A673 (cell line): ENCODE measurements at regions not wholly inside any gene's neighbourhood (a gene's known extent, or its start where the extent isn't known, plus 50 kb on each side); places are given as distances from the start of the nearest gene placed in this dataset.

Experiments
- BruUV-seq: library from RNA; stranded (reverse); fragments of 400-500 nt; replicated peaks from 2 replicates; lab custom pipeline; 2021; lab: Mats Ljungman, UMichigan
- CTCF ChIA-PET: fragments of 300-600 bp; sonication (Branson Sonifier 250); formaldehyde crosslinking; loops from one replicate; lab custom pipeline; 2022; ENCODE audit warnings: antibody characterized with exemption; lab: Charles Lee
- POLR2A ChIA-PET: fragments of 300-600 bp; sonication (Branson Sonifier 250); formaldehyde crosslinking; loops from one replicate; lab custom pipeline; 2022; ENCODE audit warnings: antibody characterized with exemption; ENCODE audit not compliant: low non-redundant PET; lab: Charles Lee
- DNase-seq: peaks from one replicate; pipeline ENCODE4 v3.0.0-alpha.2; 2015; ENCODE audit warnings: low spot score
- H3K27ac ChIP-seq: fragments of 200-600 bp; sonication (generic); 2 replicates; pipeline ENCODE4 v1.5.1; 2016; ENCODE audit warnings: mixed run types, low read depth, mild to moderate bottlenecking, mixed read lengths, antibody characterized with exemption, low read length; ENCODE audit not compliant: poor library complexity, severe bottlenecking
- H3K27me3 ChIP-seq: fragments of 200-600 bp; sonication (generic); replicated peaks from 2 replicates; pipeline ENCODE4 v1.6.1; 2017; ENCODE audit warnings: mixed run types, low read depth, mild to moderate bottlenecking, mixed read lengths, antibody characterized with exemption, low read length; ENCODE audit not compliant: insufficient read depth, poor library complexity
- H3K36me3 ChIP-seq: fragments of 200-600 bp; sonication (generic); 2 replicates; pipeline ENCODE4 v1.6.1; 2016; ENCODE audit warnings: mixed run types, mild to moderate bottlenecking, mixed read lengths, antibody characterized with exemption, low read length; ENCODE audit not compliant: insufficient read depth, poor library complexity, severe bottlenecking
- H3K4me1 ChIP-seq: fragments of 200-600 bp; sonication (generic); 2 replicates; pipeline ENCODE4 v1.6.1; 2017; ENCODE audit warnings: mixed run types, mild to moderate bottlenecking, mixed read lengths, antibody characterized with exemption, low read length; ENCODE audit not compliant: insufficient read depth, poor library complexity, severe bottlenecking
- H3K4me3 ChIP-seq: fragments of 200-600 bp; sonication (generic); 2 replicates; pipeline ENCODE4 v1.5.1; 2016; ENCODE audit warnings: low read depth, mixed run types, mild to moderate bottlenecking, mixed read lengths, low read length; ENCODE audit not compliant: poor library complexity, severe bottlenecking
- H3K9me3 ChIP-seq: fragments of 200-600 bp; sonication (generic); 2 replicates; pipeline ENCODE4 v1.6.1; 2016; ENCODE audit warnings: mixed run types, low read depth, mild to moderate bottlenecking, mixed read lengths, antibody characterized with exemption, low read length; ENCODE audit not compliant: poor library complexity, severe bottlenecking
- EZH2 ChIP-seq: fragments of 200-600 bp; sonication (generic); IDR thresholded peaks from 2 replicates; pipeline ENCODE4 v1.6.1; 2017; ENCODE audit warnings: borderline replicate concordance, low read depth, mild to moderate bottlenecking, mixed read lengths, antibody characterized with exemption, low read length; ENCODE audit not compliant: poor library complexity, severe bottlenecking
- intact Hi-C: fragments of 100-400 bp; cut with micrococcal nuclease; formaldehyde crosslinking; loops from one replicate; pipeline ENCODE4 v1.10.0; 2022; ENCODE audit not compliant: unreplicated experiment
- TF ChIP-seq, protein P1 (sequence below): fragments of 300-800, 200-600 bp; sonication (generic); conservative IDR thresholded peaks from 2 replicates; pipeline ENCODE4 v1.5.1; 2017; ENCODE audit warnings: low read depth, mild to moderate bottlenecking, antibody characterized with exemption, low read length, moderate library complexity, mixed read lengths

DNA sequence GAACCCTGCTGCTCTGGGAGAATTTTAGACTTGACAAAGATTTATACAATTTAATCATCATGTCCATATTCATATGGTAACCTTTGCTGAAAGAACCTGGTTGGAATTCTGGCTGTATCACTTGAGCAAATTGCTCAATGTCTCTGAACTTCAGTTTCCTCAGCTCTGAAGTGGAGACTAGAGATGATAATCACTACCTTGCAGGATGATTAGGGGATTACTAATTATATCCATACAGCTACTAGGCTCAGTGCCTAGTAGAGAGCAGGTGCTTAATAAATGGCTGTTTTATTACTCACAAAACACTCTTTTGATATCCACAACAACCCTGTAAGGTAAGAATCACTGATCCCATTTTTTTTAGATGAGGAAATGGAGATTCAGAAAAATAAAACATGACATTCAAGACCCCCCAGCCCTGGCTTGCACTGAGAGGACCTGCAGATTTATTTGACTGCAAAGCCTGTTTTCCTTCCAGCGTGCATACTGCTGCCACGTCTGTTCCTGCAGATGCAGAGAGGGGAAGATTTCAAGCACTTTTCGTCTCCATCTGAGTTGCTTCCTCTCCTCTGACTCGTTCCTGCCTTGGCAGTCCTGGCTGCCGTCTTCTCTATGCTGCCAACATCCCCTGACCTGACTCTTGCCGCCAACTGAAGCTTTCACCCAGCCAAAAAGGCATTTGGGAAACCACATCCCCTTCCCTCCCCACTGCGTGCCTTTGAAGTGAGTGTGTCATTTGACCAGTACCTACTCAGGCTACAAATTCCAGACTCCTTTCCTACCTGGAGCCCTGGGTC, 203.0 kb downstream of the PLPP3 start:
- no peaks in the 10 kb centered on the region for H3K36me3 ChIP-seq
- no peak overlapping the region for H3K4me3 ChIP-seq
- no peak for DNase-seq
- ChIA-PET POLR2A (no interaction called here), CTCF (no interaction called here)
- no peak overlapping the region for H3K27ac ChIP-seq
- no peaks in the 10 kb centered on the region for H3K4me1 ChIP-seq
- intact Hi-C loops = no loop called here
- no TSS peak for BruUV-seq
- TF ChIP-seq, protein P1, sequence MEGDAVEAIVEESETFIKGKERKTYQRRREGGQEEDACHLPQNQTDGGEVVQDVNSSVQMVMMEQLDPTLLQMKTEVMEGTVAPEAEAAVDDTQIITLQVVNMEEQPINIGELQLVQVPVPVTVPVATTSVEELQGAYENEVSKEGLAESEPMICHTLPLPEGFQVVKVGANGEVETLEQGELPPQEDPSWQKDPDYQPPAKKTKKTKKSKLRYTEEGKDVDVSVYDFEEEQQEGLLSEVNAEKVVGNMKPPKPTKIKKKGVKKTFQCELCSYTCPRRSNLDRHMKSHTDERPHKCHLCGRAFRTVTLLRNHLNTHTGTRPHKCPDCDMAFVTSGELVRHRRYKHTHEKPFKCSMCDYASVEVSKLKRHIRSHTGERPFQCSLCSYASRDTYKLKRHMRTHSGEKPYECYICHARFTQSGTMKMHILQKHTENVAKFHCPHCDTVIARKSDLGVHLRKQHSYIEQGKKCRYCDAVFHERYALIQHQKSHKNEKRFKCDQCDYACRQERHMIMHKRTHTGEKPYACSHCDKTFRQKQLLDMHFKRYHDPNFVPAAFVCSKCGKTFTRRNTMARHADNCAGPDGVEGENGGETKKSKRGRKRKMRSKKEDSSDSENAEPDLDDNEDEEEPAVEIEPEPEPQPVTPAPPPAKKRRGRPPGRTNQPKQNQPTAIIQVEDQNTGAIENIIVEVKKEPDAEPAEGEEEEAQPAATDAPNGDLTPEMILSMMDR = no peak
- no peak for TF ChIP-seq EZH2
- no peaks in the 10 kb centered on the region for H3K9me3 ChIP-seq
- H3K27me3 ChIP-seq = peaks cover 13% of the 10 kb centered on the region

DNA sequence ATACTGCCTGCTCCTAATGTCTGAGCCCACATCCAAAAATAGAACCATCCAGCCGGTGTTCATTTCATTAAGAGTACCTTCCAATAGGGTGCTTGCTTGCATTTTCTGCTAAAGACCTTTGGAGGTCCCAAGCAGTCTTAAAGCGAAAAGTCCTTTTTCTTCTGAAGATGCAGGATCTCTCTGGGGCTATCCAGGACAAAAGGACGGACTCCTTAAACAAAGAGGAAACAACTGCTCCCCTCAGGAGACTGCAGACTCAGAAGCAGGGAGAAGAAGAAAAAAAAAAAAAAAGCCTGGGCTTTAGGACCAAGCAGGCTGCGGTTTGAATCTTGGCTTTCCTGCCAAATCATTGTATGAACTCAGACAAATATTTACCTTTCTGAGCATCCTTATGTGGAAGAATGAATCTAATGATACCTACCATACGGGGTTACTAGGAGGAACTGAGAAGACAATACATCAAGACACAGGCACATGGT, 204.0 kb downstream of the PLPP3 start:
- H3K27me3 ChIP-seq = peaks cover 12% of the 10 kb centered on the region
- no peak overlapping the region for H3K4me3 ChIP-seq
- POLR2A ChIA-PET = no interaction called here
- CTCF ChIA-PET = no interaction called here
- no peaks in the 10 kb centered on the region for H3K4me1 ChIP-seq
- H3K27ac ChIP-seq = no peak overlapping the region
- DNase-seq = no peak
- no peaks in the 10 kb centered on the region for H3K9me3 ChIP-seq
- no peak for TF ChIP-seq EZH2
- TF ChIP-seq, protein P1 = no peak
- BruUV-seq = no TSS peak
- no peaks in the 10 kb centered on the region for H3K36me3 ChIP-seq
- intact Hi-C loops = no loop called here

DNA sequence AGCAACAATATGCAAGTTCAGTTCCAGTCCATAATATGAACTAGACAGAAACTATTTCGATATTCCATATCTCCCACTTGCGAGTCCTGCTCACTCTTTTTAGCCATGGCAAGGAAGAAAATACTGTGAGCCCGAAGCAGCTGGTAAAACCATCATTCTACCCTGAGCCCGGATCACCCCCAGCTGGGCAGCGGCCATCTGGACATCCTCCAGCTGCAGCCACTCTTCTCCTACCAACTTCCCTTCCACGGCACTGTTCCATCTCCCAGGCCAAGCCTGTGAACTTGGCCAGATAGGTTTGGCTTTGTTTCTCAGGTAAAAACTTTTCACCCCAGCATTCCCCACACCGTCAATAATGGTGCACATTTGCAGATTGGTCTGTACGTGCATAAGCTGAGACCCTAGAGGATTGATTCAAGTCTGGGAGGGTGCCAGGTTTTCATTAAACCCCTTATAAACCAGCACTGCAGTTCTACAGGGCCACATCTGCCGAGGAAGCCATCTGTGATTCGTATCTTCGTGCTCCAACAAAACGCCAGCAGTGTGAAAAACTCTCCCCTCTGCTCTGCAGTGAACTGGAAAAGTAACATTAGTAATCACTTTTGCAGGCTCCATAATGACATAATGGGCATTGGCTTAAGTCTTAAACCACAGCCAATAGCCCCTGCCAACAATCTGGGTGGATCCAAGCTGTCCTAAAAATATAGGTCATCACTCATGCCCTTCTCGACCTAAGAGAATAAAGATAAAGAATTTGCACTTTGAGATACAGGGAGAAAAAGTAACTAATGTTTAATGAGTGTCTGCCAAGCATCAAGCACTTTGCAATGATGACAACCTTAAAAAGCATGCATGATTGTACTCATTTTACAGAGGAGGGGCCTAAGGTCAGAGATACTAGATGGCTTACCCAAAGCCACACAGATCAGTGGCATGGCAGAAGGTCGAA, 205.1 kb downstream of the PLPP3 start:
- Histone ChIP-seq H3K27ac (no peak overlapping the region), H3K27me3 (peaks cover 8% of the 10 kb centered on the region), H3K9me3 (no peaks in the 10 kb centered on the region), H3K4me1 (no peaks in the 10 kb centered on the region), H3K36me3 (no peaks in the 10 kb centered on the region), H3K4me3 (no peak overlapping the region)
- ChIA-PET POLR2A (no interaction called here), CTCF (no interaction called here)
- intact Hi-C loops = no loop called here
- TF ChIP-seq, protein P1 = no peak
- no peak for TF ChIP-seq EZH2
- BruUV-seq = no TSS peak
- DNase-seq = no peak
